IPS DF 6.9 (cell line): ENCODE measurements at regions not wholly inside any gene's neighbourhood (a gene's known extent, or its start where the extent isn't known, plus 50 kb on each side); places are given as distances from the start of the nearest gene placed in this dataset.

Experiments
- DNase-seq: peaks from one replicate; pipeline ENCODE4 v3.0.0-alpha.2; 2013; ENCODE audit warnings: low read depth, low spot score
- H3K27ac ChIP-seq: one replicate; pipeline ENCODE4 v1.5.1; 2013; ENCODE audit warnings: low read length, control low read depth
- H3K27me3 ChIP-seq: 2 replicates; pipeline ENCODE4 v1.6.1; 2013; ENCODE audit warnings: mild to moderate bottlenecking, low read length; ENCODE audit not compliant: control insufficient read depth, insufficient read depth
- H3K36me3 ChIP-seq: 2 replicates; pipeline ENCODE4 v1.6.1; 2013; ENCODE audit warnings: low read length; ENCODE audit not compliant: control insufficient read depth, insufficient read depth
- H3K4me1 ChIP-seq: 2 replicates; pipeline ENCODE4 v1.6.1; 2013; ENCODE audit warnings: low read length; ENCODE audit not compliant: control insufficient read depth, insufficient read depth
- H3K4me3 ChIP-seq: 2 replicates; pipeline ENCODE4 v1.5.1; 2013; ENCODE audit warnings: mild to moderate bottlenecking, low read length
- H3K9me3 ChIP-seq: 2 replicates; pipeline ENCODE4 v1.6.1; 2013; ENCODE audit warnings: low read length, inconsistent platforms; ENCODE audit not compliant: control insufficient read depth, insufficient read depth
- WGBS: extraction: QIAGEN DNeasy Blood & Tissue Kit; methylation state at CpG from one replicate; pipeline ENCODE4 v1.1.7; 2013; ENCODE audit warnings: mixed read lengths, missing lambda C conversion rate; ENCODE audit not compliant: insufficient read length, insufficient coverage; 5-methylcytosine and 5-hydroxymethylcytosine counted together

DNA sequence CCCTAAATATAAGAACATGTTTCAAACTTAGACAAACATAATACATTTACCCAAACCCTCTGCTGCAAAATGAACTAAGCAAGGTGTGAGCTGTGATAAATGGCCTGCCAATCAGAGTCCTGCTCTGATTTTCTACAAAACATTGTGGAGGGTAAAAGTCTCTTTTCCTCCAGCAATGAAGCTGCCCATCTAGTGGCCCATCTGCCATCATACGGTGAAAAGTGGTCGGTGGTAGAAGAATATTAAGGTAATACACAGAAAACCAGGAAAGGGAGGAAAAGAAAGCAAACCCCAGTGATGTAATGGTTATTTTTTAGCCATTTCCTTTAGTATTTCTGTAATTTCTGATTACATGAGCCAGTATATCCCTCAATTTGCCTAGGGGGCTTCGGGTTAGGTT is 838.1 kb downstream of the TBL1XR1 start:
- Histone ChIP-seq H3K27me3 (no peaks in the 10 kb centered on the region), H3K9me3 (no peaks in the 10 kb centered on the region), H3K36me3 (peaks cover 2% of the 10 kb centered on the region; the same call in 1 of the 2 replicates), H3K27ac (no peak overlapping the region), H3K4me3 (no peak overlapping the region), H3K4me1 (no peaks in the 10 kb centered on the region; the same call in 1 of the 2 replicates)
- WGBS, result no CpG with 5 or more reads among the region's 3 CpGs
- DNase-seq, result no peak

GRCh38 chr3:176357891-176358290 is 839.4 kb downstream of the TBL1XR1 start:
- H3K4me3 ChIP-seq, result no peak overlapping the region
- H3K4me1 ChIP-seq, result no peaks in the 10 kb centered on the region; the same call in 1 of the 2 replicates
- no peaks in the 10 kb centered on the region for H3K9me3 ChIP-seq
- no peak for DNase-seq
- no peaks in the 10 kb centered on the region for H3K27me3 ChIP-seq
- H3K27ac ChIP-seq, result no peak overlapping the region
- H3K36me3 ChIP-seq, result peaks cover 2% of the 10 kb centered on the region; the same call in 1 of the 2 replicates

DNA sequence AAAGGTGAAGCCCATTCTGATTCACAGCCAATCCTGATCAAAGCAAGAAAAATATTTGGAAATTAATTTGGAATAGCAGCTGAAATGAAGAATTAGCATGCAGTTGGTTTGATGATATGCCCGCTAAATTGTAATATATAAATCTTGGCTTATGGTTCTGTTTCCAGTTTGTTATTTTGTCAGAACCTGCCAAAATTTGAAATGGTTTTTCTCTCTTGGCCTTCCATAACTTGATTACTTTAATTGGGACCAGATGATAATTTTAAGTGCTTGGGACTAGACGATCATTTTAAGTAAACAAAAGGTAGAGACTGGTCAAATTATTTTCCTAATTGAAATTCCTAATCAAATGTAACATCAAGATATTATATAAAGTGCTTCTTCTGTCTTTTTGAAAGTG is 842.4 kb downstream of the TBL1XR1 start:
- no peak overlapping the region for H3K27ac ChIP-seq
- WGBS, result no CpG with 5 or more reads among the region's 2 CpGs
- no peak overlapping the region for H3K4me3 ChIP-seq
- no peaks in the 10 kb centered on the region for H3K9me3 ChIP-seq
- no peaks in the 10 kb centered on the region for H3K4me1 ChIP-seq
- H3K36me3 ChIP-seq, result no peaks in the 10 kb centered on the region
- no peaks in the 10 kb centered on the region for H3K27me3 ChIP-seq
- DNase-seq, result no peak

DNA sequence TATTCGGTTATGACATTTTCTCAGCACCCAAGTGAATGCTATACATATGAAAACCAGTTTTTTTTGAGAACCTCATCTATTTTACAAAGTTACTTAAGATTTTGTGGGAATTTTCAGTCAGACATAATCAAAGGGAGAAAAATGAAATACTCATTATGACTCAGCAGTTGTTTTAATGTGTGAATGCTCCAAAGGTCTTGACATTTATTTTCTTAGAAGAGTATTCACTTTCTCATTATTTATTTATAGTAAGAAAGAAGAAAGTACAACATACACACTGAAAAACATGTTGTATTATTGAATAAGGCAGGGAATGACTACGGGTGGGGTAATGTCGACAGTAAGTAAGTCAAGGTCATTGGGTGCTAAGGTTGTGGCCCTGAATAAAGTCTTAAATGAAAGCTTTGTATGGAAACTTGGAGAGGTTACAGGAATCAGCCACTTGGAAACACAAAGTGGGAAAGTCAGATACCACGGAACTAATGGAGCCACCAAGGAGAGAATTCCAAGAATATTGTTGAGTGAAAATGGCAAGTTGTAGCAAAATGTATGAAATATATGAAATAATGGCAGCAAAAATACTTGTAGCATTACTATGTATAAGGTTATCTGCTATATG is 844.5 kb downstream of the TBL1XR1 start:
- DNase-seq, result no peak
- no CpG with 5 or more reads among the region's 4 CpGs for WGBS
- Histone ChIP-seq H3K36me3 (no peaks in the 10 kb centered on the region), H3K27me3 (no peaks in the 10 kb centered on the region), H3K27ac (no peak overlapping the region), H3K4me1 (no peaks in the 10 kb centered on the region), H3K9me3 (no peaks in the 10 kb centered on the region), H3K4me3 (no peak overlapping the region)

DNA sequence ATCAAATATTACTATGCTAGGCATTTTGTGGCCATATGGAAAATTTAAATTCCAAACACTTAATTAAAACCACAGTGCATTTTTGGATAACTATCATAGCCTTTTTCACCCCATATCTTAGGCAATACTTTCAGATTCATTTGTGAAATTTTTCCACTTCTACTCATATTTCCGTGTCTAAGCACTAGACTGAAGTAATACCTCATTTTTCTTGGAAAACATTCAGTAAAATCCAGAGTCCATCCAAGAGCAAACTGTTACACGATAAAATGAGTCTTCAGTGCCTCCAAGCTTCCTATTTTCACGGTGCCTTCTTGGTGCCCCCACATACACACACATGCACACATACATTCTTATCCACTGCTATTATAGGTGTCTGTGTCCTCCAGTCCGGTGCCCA is 845.9 kb downstream of the TBL1XR1 start:
- Histone ChIP-seq H3K27me3 (no peaks in the 10 kb centered on the region), H3K9me3 (no peaks in the 10 kb centered on the region), H3K4me1 (no peaks in the 10 kb centered on the region), H3K4me3 (no peak overlapping the region), H3K36me3 (no peaks in the 10 kb centered on the region), H3K27ac (no peak overlapping the region)
- no CpG with 5 or more reads among the region's 4 CpGs for WGBS
- no peak for DNase-seq

DNA sequence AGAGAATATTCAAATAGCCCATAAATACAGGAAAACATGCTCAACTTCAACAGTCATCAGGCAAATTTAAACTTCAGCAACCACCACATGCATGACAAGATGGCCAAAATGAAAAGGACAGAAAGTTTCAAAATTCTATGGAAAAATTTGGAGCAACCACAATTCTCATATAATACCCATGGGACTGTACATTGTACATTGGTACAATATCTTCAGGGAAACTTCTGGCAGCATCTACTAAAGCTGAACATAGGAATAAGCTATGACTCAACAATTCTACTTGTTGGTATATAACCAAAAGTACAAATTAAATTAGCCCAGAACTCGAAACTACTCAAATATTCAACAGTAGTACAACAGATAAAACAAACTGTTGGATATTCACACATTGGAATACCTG is 847.6 kb downstream of the TBL1XR1 start:
- no peaks in the 10 kb centered on the region for H3K36me3 ChIP-seq
- H3K27me3 ChIP-seq, result no peaks in the 10 kb centered on the region
- H3K4me1 ChIP-seq, result no peaks in the 10 kb centered on the region
- H3K9me3 ChIP-seq, result no peaks in the 10 kb centered on the region
- H3K27ac ChIP-seq, result no peak overlapping the region
- DNase-seq, result no peak
- no peak overlapping the region for H3K4me3 ChIP-seq
- no CpG with 5 or more reads among the region's 1 CpG for WGBS

- no peaks in the 10 kb centered on the region for H3K9me3 ChIP-seq
- no peak for DNase-seq
- H3K4me1 ChIP-seq, result no peaks in the 10 kb centered on the region
- H3K4me3 ChIP-seq, result no peak overlapping the region
- H3K27ac ChIP-seq, result no peak overlapping the region
- no peaks in the 10 kb centered on the region for H3K27me3 ChIP-seq
- no peaks in the 10 kb centered on the region for H3K36me3 ChIP-seq
- WGBS, result no CpG with 5 or more reads among the region's 4 CpGs
Measured at GRCh38 chr3:176347424-176348146, 849.7 kb downstream of the TBL1XR1 start.

DNA sequence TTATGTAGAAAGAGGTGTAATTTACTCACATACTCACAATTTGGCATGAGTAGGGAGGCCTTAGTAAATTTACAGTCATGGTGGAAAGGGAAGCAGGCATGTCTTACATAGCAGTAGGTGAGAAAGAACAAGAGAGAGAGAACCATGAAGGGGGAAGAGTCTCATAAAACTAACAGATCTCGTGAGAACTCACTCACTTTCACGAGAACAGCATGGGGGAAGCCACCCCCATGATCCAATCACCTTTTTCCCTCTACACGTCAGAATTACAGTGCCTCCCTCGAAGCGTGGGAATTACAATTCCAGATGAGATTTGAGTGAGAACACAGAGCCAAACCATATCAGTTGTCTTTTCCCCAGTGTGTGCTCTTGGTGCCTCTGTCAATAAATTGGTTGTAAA is 855.3 kb downstream of the TBL1XR1 start:
- Histone ChIP-seq H3K4me3 (no peak overlapping the region), H3K36me3 (no peaks in the 10 kb centered on the region), H3K27me3 (no peaks in the 10 kb centered on the region), H3K4me1 (no peaks in the 10 kb centered on the region; the same call in 1 of the 2 replicates), H3K9me3 (no peaks in the 10 kb centered on the region), H3K27ac (no peak overlapping the region)
- WGBS, result no CpG with 5 or more reads among the region's 5 CpGs
- no peak for DNase-seq

DNA sequence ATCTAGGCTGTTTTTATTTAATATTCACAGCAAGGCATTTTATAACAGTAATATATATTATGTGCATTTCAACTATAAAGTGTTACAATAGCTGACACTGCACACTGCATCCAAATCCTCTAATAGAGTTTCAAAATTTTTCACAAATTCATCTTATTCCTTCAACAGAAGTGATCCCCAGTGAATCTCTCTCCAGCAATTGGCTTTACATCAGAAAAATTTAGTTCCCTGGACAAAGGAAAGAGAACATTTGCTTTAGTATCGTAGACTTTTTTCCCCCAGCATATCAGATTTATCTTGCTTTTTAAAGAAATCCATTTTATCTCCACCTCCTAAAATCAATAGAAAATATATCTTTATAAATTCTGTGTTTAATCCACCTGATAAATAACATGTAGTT is 868.6 kb downstream of the TBL1XR1 start:
- Histone ChIP-seq H3K27ac (no peak overlapping the region), H3K4me1 (no peaks in the 10 kb centered on the region), H3K27me3 (no peaks in the 10 kb centered on the region), H3K4me3 (no peak overlapping the region), H3K9me3 (no peaks in the 10 kb centered on the region), H3K36me3 (no peaks in the 10 kb centered on the region; the same call in 1 of the 2 replicates)
- WGBS, result no CpG with 5 or more reads among the region's 1 CpG
- DNase-seq, result no peak

DNA sequence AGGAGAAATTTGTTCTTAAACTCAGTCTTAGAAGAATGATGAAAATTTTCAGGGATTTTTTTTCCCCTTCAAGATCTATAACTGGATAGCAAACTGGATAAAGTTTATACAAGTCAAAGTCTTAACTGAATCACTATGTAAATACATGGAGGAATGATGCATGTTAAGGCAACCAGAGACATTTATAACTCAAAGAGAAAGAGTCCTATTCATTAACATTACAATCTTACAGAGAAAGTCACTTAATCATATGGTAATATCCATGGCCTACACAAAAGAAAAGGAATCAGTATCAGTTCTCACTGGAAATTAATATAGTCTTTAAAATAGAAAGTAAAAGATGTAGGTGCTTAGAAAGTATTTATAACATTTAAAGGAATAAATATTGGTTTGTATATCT is 869.1 kb downstream of the TBL1XR1 start:
- Histone ChIP-seq H3K4me3 (no peak overlapping the region), H3K9me3 (no peaks in the 10 kb centered on the region), H3K36me3 (no peaks in the 10 kb centered on the region; the same call in 1 of the 2 replicates), H3K27ac (no peak overlapping the region), H3K4me1 (no peaks in the 10 kb centered on the region), H3K27me3 (no peaks in the 10 kb centered on the region)
- no peak for DNase-seq
